GM19397 (cell line): ENCODE measurements at regions not wholly inside any gene's neighbourhood (a gene's known extent, or its start where the extent isn't known, plus 50 kb on each side); places are given as distances from the start of the nearest gene placed in this dataset.
A peak's percentile ranks its signal among the peaks of the same experiment; 100 is the strongest.

Experiments
- ATAC-seq: cut with Tn5 transposase; IDR thresholded peaks from one replicate; pipeline ENCODE4 v1.9.1; 2021; ENCODE audit warnings: mild to moderate bottlenecking, moderate library complexity; ENCODE audit not compliant: unreplicated experiment

DNA sequence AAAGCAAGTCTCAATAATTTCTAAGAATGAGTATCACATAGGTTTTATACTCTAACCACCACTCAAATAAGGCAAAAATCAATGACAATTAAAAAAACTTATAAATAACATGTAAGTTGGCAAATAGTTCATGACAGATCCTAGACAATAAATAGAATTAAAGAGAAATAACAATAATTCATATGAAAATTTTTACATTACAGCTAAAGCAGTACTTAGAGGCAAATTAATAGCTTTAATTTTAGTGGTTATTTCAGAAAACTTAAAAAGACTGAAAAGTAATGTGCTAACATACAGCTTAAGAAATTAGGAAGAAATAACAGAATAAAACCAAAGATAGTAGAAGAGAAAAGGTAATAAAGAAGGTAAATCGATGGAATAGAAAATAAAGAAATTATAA is 179.9 kb upstream of the SPAG17 start:
- no peak for ATAC-seq

DNA sequence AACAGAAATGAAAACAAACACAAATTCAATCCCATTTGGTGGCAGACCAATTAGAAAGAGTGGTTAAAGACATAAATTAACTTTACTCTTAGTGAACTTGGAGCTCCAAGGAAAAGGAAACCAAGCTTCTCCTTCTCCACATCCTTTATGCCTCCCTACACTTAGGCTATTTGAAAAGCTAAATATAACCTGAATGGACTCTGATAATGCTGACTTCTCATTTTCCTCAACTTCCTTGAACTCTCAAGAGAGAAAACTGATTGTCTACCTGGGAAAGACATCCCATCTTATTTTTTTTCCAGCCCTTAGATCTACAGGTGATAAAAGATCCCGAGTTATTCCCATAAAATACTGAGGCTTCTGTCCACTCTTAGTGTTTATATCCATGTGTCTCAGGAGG is 178.4 kb upstream of the SPAG17 start:
- ATAC-seq = no peak

DNA sequence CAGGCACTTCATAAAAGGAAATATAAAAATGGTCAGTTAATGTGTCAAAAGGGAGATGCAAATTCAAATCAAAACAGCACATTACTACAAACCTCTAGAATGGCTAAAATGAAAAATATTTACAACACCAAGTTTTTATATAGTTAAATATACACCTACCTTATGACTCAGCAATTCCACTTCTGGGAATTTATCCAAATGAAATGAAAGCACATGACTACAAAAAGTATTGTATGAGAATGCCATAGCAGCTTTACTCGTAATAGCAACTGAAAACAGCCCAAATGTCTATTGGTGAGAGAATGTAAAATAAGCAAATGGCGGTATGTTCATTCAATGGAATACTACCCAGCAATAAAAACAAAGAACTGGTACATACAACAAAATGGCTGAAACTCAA is 175.8 kb upstream of the SPAG17 start:
- no peak for ATAC-seq

DNA sequence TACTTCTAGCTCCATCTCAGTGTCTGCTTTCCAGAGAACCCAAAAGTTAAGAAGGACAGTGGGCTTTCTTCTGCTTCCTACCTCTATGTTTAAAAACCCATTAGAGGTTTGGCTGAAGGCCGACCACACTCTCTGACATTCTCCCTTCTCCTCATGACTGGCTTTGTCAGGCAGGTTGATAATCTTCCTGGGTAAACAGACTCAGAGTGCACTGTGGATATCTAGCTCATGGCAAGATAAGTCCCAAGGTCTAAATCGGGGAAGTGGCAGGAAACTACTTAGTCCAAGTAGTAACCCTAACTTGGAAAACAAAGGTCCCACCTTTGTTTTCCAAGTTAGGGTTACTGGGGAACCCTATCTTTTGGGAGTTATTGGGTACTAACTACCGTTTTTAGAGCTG is 161.9 kb upstream of the SPAG17 start:
- ATAC-seq = no peak

DNA sequence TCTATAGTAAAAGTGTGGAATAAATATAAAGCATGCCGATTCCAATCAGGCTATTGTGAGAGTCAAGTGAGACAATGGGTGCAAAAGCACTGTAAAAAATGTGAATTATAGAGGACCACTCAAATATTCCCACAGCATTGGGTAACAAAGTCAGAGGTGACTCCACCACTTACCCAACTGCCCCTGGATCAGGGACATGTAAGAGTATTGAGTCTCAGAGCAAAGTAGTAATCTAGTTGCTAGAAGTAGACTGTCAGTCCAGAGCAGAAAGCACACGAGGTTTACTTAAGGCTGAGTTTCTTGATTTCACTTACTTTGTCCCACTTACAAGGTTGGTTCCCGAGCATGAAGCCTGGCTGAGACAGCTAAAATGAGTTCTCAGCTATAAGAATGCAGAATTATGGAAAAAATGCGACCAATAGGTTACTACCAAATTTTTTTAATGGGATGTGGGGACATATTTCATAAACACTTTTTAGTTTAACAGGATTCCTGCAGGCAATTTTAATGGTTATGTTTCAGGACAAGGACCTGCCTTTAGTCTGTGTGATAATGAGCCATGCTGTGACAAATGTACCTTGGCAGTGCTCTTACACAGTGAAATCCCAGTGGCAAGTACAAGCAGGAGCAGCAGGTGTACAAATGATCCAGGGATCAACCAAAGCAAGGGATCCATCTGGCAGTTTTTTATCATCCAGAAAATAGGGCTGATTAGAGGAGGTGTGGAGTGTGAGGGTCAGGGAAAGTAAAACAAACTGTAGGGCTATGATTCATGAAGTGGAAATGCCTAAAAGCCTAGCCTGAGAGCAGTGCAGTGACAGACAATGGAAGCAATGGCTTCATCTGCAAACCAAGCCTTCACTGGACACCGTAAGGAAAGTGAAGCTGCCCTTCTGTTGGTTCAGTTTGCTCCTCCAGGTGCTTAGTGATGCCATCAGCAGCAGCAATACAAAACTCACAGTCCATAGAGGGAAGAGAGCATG is 156.2 kb upstream of the SPAG17 start:
- no peak for ATAC-seq

DNA sequence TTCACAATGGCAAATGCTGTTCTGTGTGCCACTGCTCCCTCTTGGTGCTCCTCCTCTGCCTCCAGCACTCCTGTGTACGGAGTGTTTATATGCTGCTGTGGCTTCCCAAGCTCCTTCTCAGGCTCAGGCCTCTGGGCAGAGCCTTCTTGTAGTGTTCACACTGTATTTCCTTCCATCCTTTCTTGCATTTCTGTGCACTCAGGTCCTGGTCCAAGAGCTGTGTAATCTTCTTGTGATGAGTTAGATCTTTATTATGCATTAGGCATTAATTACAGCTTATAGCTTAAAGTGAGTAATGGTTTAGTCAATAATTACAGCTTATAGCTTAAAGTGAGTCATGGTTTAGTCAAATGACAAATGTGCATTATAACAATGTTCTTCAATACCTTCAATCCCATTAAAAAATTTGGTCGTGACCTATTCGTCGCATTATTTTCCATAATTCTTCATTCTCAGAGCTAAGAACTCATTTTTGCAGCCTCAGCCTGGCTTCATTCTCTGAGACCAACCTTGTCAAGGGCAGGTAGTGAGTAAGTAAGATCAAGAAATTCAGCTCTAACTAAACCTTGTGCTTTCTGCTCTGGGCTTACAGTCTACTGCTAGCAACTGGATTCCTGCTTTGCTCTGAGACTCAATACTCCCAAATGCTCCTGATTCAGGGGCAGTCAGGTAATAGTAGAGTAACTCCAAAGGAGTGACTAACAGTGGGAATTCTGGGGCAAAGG is 154.5 kb upstream of the SPAG17 start:
- no peak for ATAC-seq

DNA sequence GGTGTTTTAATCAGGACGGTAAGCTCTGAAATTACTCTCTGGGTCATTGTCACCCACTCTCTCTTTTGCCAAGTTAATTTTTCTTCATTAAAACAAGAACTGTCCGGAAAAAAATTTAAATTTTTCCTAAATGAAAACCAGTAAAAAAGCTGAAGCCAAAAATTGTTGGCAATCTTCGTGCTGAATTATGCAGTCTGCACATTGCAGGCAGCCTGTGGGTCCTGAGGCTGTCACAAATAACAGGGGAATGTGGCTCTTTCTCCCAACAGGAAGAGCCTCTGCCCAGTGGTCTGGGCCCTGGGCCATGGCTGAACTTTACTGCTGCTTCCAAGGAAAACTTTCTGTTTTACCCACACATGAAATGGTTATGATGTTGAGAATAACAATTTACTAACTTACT is 153.9 kb upstream of the SPAG17 start:
- no peak for ATAC-seq

DNA sequence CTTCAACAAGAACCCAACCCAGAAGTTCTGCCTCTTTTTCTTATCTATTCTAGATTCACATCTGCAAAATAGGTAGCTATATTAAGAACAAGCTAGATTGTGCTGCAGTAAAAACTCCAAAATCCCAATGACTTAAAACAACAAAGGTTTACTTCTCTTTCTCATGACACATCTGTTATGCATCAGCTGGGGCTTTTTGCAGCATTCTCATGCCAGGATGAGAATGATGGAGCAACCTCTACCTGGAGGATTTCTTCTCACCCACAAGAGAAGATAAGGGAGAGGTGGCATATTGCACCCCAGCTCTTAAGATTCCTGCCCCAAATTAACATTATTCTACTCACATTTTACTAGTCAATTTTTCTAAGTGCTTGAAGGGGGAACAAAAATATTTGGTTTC is 152.3 kb upstream of the SPAG17 start:
- no peak for ATAC-seq

DNA sequence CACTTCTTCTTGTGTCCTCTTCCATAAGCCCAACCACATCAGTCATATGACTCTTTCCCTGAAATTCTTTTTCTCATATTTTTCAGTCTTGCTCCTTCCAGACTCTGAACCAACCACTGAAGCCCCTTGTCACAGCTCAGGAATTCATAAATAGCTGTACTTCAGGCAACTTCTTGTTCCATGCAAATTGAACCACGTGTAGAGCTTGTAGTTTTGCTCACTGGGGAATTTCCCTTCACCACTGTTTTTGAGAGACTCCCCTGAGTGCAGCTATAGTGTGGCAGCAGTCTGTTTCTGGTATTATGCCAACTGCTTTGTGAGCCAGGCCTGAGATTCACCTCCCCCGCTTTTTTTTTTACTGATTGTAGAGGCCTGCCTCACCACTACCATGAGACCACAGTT is 150.3 kb upstream of the SPAG17 start:
- peak; percentile 92 for ATAC-seq

DNA sequence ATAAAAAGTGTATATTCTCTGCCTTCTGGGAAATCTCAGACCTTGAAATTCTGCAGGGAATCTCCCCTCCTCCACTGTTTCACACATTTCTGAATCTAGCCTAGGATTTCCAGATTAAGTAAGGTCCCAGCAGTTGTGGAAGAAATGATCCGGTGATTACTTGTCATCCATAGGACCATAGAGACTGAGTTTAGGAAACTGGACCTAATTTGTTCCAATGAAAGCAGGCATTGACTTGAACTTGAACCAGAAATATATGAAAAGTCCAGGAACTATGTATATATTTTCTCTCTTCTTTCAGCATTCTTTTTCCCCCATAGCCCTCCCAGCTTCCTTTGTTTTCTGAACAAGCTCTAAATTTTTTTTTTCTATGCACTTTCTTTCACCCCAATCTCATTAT is 149.5 kb upstream of the SPAG17 start:
- ATAC-seq = no peak

DNA sequence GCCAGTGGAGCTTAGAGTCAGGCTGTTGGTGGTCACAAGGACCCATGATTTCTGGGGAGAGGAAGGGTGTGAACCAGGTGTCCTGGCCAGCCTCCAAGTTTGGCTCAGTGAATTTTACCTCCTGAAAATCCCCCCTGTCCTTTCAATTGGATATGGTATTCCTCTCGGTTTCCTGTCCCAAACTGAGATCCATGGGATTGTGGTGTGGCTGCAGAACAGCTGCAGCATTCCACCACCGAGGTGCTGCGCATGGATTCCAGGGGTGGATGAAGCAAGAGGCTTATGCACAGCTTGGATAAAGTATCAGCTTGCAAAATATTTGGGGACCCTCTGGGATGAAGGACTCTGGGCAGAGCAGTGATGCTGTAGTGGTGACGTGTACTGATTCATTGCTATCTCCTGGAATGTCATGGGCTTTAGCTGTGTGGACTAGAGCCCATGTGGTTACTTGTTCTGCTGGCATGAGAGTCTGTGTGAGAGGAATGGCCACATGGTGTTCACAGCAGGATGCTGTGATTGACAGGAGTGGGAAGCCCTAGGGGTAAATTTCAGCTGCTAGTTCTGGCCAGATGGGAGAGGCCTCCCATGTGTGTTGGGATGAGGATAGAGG is 148.7 kb upstream of the SPAG17 start:
- no peak for ATAC-seq

DNA sequence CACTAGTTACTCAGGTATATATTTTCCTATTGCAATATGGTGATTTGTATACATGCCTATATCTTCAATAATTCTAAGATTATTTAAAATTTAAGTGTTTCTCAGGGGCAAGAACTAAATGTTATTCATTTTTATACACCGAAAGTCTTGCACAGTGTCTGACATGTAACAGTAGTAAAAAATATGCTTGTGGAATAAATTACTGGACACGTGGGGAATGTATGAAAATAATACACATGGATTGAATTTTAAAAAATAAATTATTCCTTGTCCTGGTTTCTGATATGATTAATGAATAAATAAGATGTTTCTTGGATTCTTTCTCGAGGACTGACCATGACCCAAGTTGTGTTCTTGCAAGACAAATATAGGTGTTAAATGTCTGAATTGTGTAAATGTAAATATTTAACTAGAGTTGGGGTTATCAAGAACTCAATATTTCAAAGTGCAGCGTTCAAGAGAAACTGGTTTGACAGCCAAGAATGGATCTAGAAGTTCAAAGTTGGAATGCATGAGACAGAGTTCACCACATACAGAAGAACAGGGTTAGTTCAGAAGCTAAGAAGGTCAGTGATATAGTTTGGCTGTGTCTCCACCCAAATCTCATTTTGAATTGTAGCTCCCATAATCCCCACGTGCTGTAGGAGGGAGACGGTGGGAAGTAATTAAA is 142.1 kb upstream of the SPAG17 start:
- no peak for ATAC-seq

DNA sequence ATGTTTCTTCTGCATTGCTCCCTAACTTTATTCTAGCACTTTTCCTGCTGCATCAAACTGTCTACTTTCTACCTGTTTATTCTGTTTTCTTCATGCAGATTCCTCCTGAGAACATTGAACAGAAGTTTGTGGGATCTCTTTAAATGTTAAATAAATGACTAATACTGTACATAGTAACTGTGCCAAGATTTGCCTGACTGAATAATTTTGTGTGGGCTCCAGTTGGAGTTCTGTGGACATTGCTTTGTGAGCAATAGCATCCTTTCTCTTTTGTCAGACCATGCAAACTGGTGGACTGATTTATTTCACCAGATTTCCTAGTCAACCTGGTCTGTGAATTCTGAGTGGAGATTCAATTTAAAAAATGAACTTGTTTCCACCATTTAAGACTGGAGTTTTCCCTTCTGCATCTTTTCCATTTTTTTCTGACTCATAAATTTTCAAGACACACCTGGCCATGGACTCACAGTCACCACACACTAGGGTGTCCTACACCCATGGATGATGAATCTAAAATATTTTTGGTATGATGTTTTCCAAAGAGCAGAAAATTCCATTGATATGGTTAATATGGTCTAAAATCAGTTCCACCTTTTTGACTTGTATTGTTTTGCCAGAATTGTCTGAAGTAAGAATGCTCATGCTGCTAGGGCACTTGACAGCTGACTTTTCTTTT is 140.7 kb upstream of the SPAG17 start:
- ATAC-seq = no peak

DNA sequence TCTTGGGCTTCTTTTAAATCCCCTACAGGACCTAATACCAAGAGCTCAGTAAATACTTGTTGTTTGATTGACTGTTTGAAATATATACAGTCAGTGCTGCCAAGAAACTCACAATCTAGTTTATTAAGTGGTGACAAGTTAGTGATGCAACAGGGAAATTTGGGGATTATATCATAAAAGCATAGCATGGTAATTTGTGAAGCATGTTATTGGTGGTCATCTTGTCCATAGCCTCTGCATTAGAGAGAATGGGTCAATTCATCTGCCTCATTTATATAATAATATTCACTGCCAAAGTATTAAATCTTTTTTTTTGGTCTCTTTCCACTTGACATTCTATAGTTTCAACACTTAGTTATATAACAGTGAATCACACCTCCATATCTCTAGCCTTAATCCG is 138.2 kb upstream of the SPAG17 start:
- no peak for ATAC-seq

DNA sequence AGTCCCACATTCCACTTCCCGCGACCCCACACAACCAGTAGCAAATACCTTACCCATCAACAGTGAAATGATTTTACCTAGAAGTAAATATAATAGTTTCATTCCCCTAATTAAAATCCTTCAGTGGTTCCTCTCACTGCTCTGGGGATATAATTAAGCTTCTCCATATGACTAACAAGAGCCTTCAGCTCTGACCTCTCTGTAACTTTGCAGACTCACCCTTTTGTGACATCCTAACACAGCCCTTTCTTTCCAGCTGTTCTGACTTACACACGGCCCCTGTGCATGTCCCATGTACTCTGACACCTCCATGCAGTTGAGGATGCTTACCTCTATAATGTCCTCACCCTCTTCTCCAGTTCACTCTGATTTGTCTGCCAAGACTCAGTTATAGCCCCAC is 137.3 kb upstream of the SPAG17 start:
- ATAC-seq = no peak

DNA sequence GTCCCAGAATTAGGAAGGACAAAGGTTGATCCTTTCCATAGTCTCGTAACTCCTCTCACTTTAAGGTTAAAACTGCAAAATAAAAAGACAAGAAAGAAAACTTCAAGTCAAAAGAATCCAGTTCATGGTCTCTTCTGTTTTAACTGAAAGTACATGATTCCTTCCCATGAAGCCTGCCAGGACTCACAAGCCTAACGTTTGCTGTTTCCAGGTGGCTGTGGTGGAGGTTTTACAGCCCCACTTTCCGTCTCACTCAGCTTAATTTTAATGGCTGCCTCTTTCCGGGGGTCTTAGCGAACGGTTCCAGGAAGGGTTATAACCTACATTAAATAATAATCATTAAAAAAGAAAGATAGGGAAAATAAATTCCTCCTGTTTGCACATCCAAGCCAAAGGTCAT is 136.8 kb upstream of the SPAG17 start:
- ATAC-seq = no peak

DNA sequence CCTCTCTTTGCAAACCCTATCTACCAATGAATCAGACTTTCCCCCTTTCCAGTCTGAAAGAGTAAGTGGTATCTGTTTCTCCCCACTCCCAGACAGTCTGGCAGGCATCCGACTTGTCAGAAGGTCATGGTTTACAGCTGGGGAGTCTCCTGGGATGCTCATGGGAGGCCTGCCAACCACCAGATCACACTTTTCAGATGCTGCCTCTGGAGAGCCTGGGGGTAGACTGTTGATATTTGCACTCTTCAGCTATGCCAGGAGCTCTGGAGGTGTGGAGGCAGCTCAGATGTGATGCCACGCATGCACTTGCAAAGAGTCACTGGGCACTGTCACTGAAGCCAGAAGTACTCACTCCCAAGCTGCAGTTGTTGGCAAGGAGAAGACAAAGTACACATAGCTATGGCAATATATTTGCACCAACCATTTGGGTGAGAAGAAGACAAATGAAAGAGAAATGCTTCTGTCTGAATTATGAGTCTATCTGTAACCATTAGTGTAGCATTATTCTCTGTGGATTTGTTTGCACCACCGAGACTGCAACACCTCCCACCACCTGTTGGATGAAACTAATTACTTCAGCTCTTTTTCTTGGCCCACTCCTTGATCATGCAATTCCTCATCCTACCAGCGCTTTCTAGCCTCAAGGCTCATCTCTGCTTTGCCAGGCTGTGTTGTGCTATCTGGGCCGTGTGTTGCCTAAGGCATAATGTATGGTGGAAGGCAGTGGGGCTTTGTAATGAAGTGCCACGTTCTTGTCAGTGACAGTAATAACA is 133.0 kb upstream of the SPAG17 start:
- no peak for ATAC-seq

DNA sequence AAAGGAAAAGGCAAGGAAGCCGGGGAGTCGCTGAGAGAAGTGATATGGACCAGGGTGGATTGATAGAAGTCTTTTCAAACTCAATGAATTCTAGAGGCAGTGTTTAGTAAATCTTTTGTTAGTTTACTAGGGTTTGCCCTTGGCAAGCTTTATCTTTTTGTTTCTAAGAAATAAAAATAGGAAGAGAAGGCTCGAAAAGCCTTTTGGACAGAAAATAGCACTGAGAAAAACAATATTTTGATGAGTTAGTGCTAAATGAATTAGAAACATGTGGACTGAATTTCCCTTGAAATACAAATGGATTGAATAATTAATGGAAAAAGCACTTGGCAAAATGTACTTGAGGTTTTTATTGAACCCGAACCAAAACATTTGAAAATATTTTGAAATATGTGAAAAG is 121.8 kb upstream of the SPAG17 start:
- no peak for ATAC-seq

DNA sequence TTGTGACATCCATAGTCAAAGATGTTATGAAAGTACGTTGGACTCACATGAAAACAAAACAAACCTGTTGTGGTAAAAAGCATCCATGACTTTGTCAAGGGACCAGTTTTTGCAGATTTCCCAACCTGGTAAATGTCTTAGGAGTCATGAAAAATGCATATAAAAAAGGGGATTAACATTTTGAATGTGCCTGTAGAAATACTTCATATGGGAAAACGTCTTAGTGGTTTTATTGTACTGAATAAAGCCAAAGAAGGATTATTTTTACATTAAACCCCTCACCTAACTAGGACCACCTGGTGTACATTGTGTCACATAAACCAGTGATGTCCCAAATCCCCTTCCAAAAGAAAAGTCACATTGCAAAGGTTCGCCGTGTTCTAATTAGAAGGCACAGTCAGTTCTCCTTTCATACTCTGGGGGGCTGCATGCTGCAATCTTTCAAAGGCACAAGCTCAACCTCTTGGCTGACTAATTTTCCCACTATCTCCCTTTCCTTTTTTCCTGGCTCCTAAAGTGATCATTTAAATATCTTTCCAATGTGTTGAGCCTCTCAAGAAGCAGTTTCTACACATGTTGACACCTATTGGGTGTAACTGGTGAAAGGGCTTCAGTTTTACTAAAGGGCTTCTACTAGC is 119.8 kb upstream of the SPAG17 start:
- no peak for ATAC-seq
